H9 (cell line): ENCODE measurements at regions not wholly inside any gene's neighbourhood (a gene's known extent, or its start where the extent isn't known, plus 50 kb on each side); places are given as distances from the start of the nearest gene placed in this dataset.

Experiments
- DNase-seq: peaks from one replicate; pipeline ENCODE4 v3.0.0-alpha.2; 2017
- H2AFZ ChIP-seq: one replicate; pipeline ENCODE4 v1.6.1; 2013; ENCODE audit warnings: mild to moderate bottlenecking, low read length, control low read depth, moderate library complexity
- H2AK5ac ChIP-seq: 2 replicates; pipeline ENCODE4 v1.6.1; 2013; ENCODE audit warnings: low read length, control low read depth, mixed read lengths; ENCODE audit not compliant: insufficient read length
- H2BK120ac ChIP-seq: one replicate; pipeline ENCODE4 v1.6.1; 2013; ENCODE audit warnings: low read depth, mild to moderate bottlenecking, low read length, control low read depth, inconsistent platforms; ENCODE audit not compliant: poor library complexity, severe bottlenecking
- H2BK12ac ChIP-seq: 2 replicates; pipeline ENCODE4 v1.6.1; 2013; ENCODE audit warnings: low read length, control low read depth, mixed read lengths, low read depth; ENCODE audit not compliant: insufficient read length
- H2BK15ac ChIP-seq: 2 replicates; pipeline ENCODE4 v1.6.1; 2013; ENCODE audit warnings: low read depth, low read length, control low read depth
- H2BK20ac ChIP-seq: one replicate; pipeline ENCODE4 v1.6.1; 2013; ENCODE audit warnings: low read depth, mild to moderate bottlenecking, low read length, control low read depth, inconsistent platforms; ENCODE audit not compliant: poor library complexity, severe bottlenecking
- H2BK5ac ChIP-seq: 2 replicates; pipeline ENCODE4 v1.6.1; 2013; ENCODE audit warnings: low read length, control low read depth, mixed read lengths; ENCODE audit not compliant: insufficient read length
- H3K14ac ChIP-seq: 2 replicates; pipeline ENCODE4 v1.6.1; 2013; ENCODE audit warnings: low read length, control low read depth; ENCODE audit not compliant: insufficient read depth
- H3K18ac ChIP-seq: 2 replicates; pipeline ENCODE4 v1.6.1; 2013; ENCODE audit warnings: low read depth, mild to moderate bottlenecking, mixed read lengths, low read length, control low read depth; ENCODE audit not compliant: insufficient read length
- H3K23ac ChIP-seq: 2 replicates; pipeline ENCODE4 v1.6.1; 2013; ENCODE audit warnings: low read length, control low read depth, mixed read lengths, low read depth; ENCODE audit not compliant: insufficient read length
- H3K23me2 ChIP-seq: 2 replicates; pipeline ENCODE4 v1.6.1; 2013; ENCODE audit warnings: low read depth, mild to moderate bottlenecking, mixed read lengths, low read length, control low read depth; ENCODE audit not compliant: insufficient read length, poor library complexity, severe bottlenecking
- H3K27ac ChIP-seq: 2 replicates; pipeline ENCODE4 v1.5.1; 2013; ENCODE audit warnings: low read length, control low read depth, mixed read lengths, low read depth; ENCODE audit not compliant: insufficient read length
- H3K27me3 ChIP-seq: 2 replicates; pipeline ENCODE4 v1.6.1; 2013; ENCODE audit warnings: low read length, control low read depth, inconsistent platforms; ENCODE audit not compliant: insufficient read depth
- H3K4ac ChIP-seq: 2 replicates; pipeline ENCODE4 v1.6.1; 2013; ENCODE audit warnings: low read depth, mild to moderate bottlenecking, control low read depth, inconsistent platforms, low read length, moderate library complexity
- H3K4me1 ChIP-seq: 2 replicates; pipeline ENCODE4 v1.6.1; 2013; ENCODE audit warnings: low read length, control low read depth, inconsistent platforms; ENCODE audit not compliant: insufficient read depth
- H3K4me2 ChIP-seq: 2 replicates; pipeline ENCODE4 v1.6.1; 2013; ENCODE audit warnings: low read length, control low read depth, mixed read lengths; ENCODE audit not compliant: insufficient read length, insufficient read depth
- H3K56ac ChIP-seq: 2 replicates; pipeline ENCODE4 v1.6.1; 2013; ENCODE audit warnings: low read depth, mild to moderate bottlenecking, mixed read lengths, low read length, control low read depth; ENCODE audit not compliant: insufficient read length
- H3K79me1 ChIP-seq: 2 replicates; pipeline ENCODE4 v1.6.1; 2013; ENCODE audit warnings: low read depth, mild to moderate bottlenecking, moderate library complexity, low read length, control low read depth, inconsistent platforms; ENCODE audit not compliant: insufficient read depth, poor library complexity, severe bottlenecking
- H3K79me2 ChIP-seq: 2 replicates; pipeline ENCODE4 v1.6.1; 2013; ENCODE audit warnings: low read length, control low read depth, inconsistent platforms; ENCODE audit not compliant: insufficient read depth
- H3K9ac ChIP-seq: 2 replicates; pipeline ENCODE4 v1.6.1; 2013; ENCODE audit warnings: low read length, control low read depth, mixed read lengths; ENCODE audit not compliant: insufficient read length; ENCODE audit errors: extremely low read depth
- H3K9me3 ChIP-seq: one replicate; pipeline ENCODE4 v1.6.1; 2013; ENCODE audit warnings: low read depth, low read length, inconsistent platforms; ENCODE audit not compliant: control insufficient read depth
- H3T11ph ChIP-seq: one replicate; pipeline ENCODE4 v1.6.1; 2013; ENCODE audit warnings: mild to moderate bottlenecking, low read length, control low read depth, inconsistent platforms
- H4K20me1 ChIP-seq: one replicate; pipeline ENCODE4 v1.6.1; 2013; ENCODE audit not compliant: control insufficient read depth, insufficient read length, insufficient read depth
- H4K5ac ChIP-seq: 2 replicates; pipeline ENCODE4 v1.6.1; 2013; ENCODE audit warnings: low read depth, mild to moderate bottlenecking, mixed read lengths, low read length, control low read depth; ENCODE audit not compliant: insufficient read length
- H4K8ac ChIP-seq: replicated peaks from 2 replicates; pipeline ENCODE4 v1.6.1; 2013; ENCODE audit warnings: low read length, control low read depth, mixed read lengths, low read depth; ENCODE audit not compliant: insufficient read length
- H4K91ac ChIP-seq: 2 replicates; pipeline ENCODE4 v1.6.1; 2013; ENCODE audit warnings: low read depth, mild to moderate bottlenecking, moderate library complexity, mixed read lengths, low read length, control low read depth; ENCODE audit not compliant: insufficient read length
- H3K27ac Mint-ChIP-seq, 3 experiments: 2 replicates in 2 of 3; 3 replicates in 1 of 3; pipeline ENCODE4 v1.8.0; 2020 to 2021; ENCODE audit warnings: mixed read lengths in 3 of 3, mild to moderate bottlenecking in 1 of 3, moderate library complexity in 1 of 3
- H3K27me3 Mint-ChIP-seq: 2 replicates; pipeline ENCODE4 v1.8.0; 2021; ENCODE audit warnings: low read depth, mild to moderate bottlenecking, moderate library complexity, mixed read lengths
- H3K36me3 Mint-ChIP-seq, 3 experiments: 2 replicates in 2 of 3; 3 replicates in 1 of 3; pipeline ENCODE4 v1.8.0; 2020 to 2021; ENCODE audit warnings: low read depth in 3 of 3, mixed read lengths in 3 of 3; ENCODE audit not compliant: insufficient read depth in 1 of 3
- H3K4me1 Mint-ChIP-seq, 2 experiments: 2 replicates each; pipeline ENCODE4 v1.8.0; 2020; ENCODE audit warnings: mixed read lengths in 2 of 2
- H3K4me3 Mint-ChIP-seq, 2 experiments: 2 replicates in 1 of 2; 3 replicates in 1 of 2; pipeline ENCODE4 v1.8.0; 2020 to 2021; ENCODE audit warnings: mild to moderate bottlenecking in 2 of 2, mixed read lengths in 2 of 2, moderate library complexity in 1 of 2
- H3K9me3 Mint-ChIP-seq, 2 experiments: 2 replicates in 1 of 2; 3 replicates in 1 of 2; pipeline ENCODE4 v1.8.0; 2020; ENCODE audit warnings: mild to moderate bottlenecking in 2 of 2, mixed read lengths in 2 of 2, moderate library complexity in 1 of 2
- CTCF ChIP-seq: fragments of 200-600 bp; sonication (generic); conservative IDR thresholded peaks from 3 replicates; pipeline ENCODE4 v1.8.0; 2021; ENCODE audit warnings: antibody characterized with exemption, mild to moderate bottlenecking
- WGBS: extraction: QIAGEN DNeasy Blood & Tissue Kit; methylation state at CpG from one replicate; pipeline ENCODE4 v1.1.7; 2013; ENCODE audit warnings: missing lambda C conversion rate, low lambda C conversion rate, mixed read lengths; ENCODE audit not compliant: insufficient read length; ENCODE audit errors: extremely low coverage; 5-methylcytosine and 5-hydroxymethylcytosine counted together

- no peak overlapping the region for H2BK20ac ChIP-seq
- H2BK5ac ChIP-seq = no peak overlapping the region
- H3K9me3 ChIP-seq = no peaks in the 10 kb centered on the region
- no peaks in the 10 kb centered on the region for H3K27me3 ChIP-seq
- no peak overlapping the region for H4K91ac ChIP-seq
- no peak overlapping the region for H2BK120ac ChIP-seq
- Mint-ChIP-seq H3K27ac (no peak overlapping the region), H3K36me3 (no peaks in the 10 kb centered on the region), H3K4me1 (no peaks in the 10 kb centered on the region), H3K4me3 (no peak overlapping the region), H3K27me3 (peaks cover 72% of the 10 kb centered on the region), H3K9me3 (no peaks in the 10 kb centered on the region)
- H4K5ac ChIP-seq = no peak overlapping the region
- no peak overlapping the region for H3K23ac ChIP-seq
- no peak overlapping the region for H3K4me2 ChIP-seq
- no peak overlapping the region for H2AK5ac ChIP-seq
- H3K9ac ChIP-seq = no peak overlapping the region
- no peaks in the 10 kb centered on the region for H3K23me2 ChIP-seq
- no peak overlapping the region for H2BK12ac ChIP-seq
- H3K14ac ChIP-seq = no peak overlapping the region
- TF ChIP-seq CTCF = no peak
- H2BK15ac ChIP-seq = no peak overlapping the region
- no peaks in the 10 kb centered on the region for H3K4me1 ChIP-seq
- H3K79me1 ChIP-seq = no peaks in the 10 kb centered on the region
- no peak overlapping the region for H3T11ph ChIP-seq
- no peak overlapping the region for H2AFZ ChIP-seq
- WGBS = no CpG with 5 or more reads among the region's 2 CpGs
- no peak overlapping the region for H3K27ac ChIP-seq
- H4K20me1 ChIP-seq = no peaks in the 10 kb centered on the region
- no peak overlapping the region for H3K56ac ChIP-seq
- H3K4ac ChIP-seq = no peak overlapping the region
- DNase-seq = no peak
- H3K18ac ChIP-seq = no peak overlapping the region
- H3K79me2 ChIP-seq = no peaks in the 10 kb centered on the region; the same call in 1 of the 2 replicates
- H4K8ac ChIP-seq = no peak overlapping the region
These were observed 83.6 kb upstream of the TMEM33 start for GRCh38 chr4:41851621-41852020.
